Posterior vena cava (tissue), 2 donors: ENCODE measurements at regions not wholly inside any gene's neighbourhood (a gene's known extent, or its start where the extent isn't known, plus 50 kb on each side); places are given as distances from the start of the nearest gene placed in this dataset.
"Not testable (repeated sequence)": the region's sequence is repeated elsewhere in the genome, so short reads cannot be mapped to it uniquely, and the experiment has no call there.

Source experiments
- DNase-seq: peaks from one replicate; pipeline ENCODE4 v3.0.0-alpha.2; 2020; ENCODE audit warnings: low spot score
- intact Hi-C, 2 donors: fragments of 100-400 bp; cut with DNase I; formaldehyde crosslinking; loops; one replicate each; pipeline versions ENCODE4 v1.14.1 to v1.14.2; 2022 to 2023
- donor health status: DM: yes; HTN: yes; CAD: no.
- donor health status: DM: yes; HTN: yes; CAD: no.

- no peak for DNase-seq
- intact Hi-C loops = no loop called here
Measured at GRCh38 chr2:147623328-147623727, 221.5 kb upstream of the ACVR2A start.

- intact Hi-C loops = no loop called here
- DNase-seq = no peak
Measured at GRCh38 chr2:147621656-147622197, 223.1 kb upstream of the ACVR2A start.

- no peak for DNase-seq
- intact Hi-C loops = no loop called here
Measured at GRCh38 chr2:147619808-147620207, 225.0 kb upstream of the ACVR2A start.

DNA sequence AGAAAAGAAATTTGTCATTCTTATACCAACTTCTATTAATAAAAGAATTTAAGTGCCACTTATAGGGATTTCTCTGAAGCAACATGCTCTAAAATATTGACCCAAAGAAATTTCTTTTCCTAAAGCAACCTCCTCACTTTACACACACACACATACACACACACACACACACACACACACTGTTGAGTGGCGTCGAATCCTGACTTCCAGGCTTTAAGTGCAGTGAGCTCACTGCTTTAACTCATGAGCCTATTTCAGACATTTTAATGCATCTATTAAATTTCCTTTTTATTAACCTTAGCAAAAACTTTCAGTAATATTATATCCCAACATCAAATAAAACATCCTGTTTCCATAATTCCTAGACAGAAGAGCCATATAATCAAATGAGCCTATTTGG lies 229.1 kb upstream of the ACVR2A start:
- no peak for DNase-seq
- intact Hi-C loops = no loop called here

DNA sequence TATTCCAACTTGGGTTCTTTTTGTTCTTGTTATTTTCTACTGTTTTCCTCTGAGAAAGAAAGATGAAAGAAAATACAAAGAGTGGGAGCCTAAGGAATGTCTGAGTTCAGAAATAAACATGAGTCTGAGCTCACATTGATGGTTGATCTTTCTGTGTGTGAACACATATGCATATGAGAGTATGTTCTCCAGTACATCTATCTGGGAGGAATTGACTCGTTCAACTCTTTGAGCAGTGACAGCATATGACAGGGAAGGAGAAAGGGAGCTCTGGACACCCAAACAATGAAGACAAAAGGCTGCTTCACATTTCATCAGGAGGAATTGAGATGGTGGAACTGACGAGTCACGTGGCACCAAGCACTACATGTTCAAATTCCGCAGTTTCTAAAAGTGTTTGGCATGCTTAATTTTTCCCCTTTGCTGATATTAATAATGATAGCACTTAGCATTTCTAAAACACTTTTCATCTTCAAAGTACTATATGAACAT lies 229.8 kb upstream of the ACVR2A start:
- DNase-seq = no peak
- intact Hi-C loops = no loop called here

DNA sequence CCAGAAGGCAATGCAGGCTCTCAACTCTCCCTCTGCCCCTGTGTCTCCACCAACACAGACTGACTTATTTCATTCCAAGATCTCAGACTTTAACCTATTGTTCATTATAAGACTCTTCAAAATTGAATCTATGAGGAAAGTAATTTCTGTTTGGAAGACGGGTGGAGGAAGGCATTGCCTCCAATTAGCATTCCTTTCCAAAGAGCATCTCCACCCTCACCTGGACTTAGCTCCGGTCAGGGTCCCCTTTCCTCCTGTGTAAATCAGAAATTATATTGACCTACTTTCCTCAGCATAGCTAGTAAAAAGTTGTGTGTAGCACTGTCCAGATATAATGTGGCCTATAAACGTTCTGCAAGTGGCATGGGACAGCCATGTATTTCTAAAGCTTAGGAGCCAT lies 230.4 kb upstream of the ACVR2A start:
- intact Hi-C loops = no loop called here
- DNase-seq = no peak

GRCh38 chr2:147610496-147611040 lies 234.3 kb upstream of the ACVR2A start:
- intact Hi-C loops = no loop called here
- no peak for DNase-seq

- no peak for DNase-seq
- intact Hi-C loops = no loop called here
Measured at GRCh38 chr2:147609301-147609700, 235.5 kb upstream of the ACVR2A start.

DNA sequence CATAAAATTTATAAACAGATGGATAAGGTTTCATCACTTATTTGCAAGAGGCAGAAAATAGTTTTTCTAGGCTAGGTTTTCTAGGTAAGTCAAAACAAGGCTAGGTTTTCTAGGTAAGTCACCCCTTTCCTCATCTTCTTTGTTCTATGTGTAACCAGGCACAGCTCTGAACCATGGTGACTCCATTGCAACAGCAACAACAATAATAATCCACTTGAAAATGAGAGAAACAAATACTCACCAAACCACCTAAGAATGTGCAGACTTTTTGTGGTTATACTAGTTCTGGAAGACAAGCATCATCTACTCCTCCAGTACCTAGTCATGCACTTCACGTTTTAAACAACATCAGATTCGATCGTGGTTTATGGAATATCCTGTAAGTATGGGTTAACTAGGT lies 237.4 kb upstream of the ACVR2A start:
- DNase-seq = no peak
- intact Hi-C loops = no loop called here

DNA sequence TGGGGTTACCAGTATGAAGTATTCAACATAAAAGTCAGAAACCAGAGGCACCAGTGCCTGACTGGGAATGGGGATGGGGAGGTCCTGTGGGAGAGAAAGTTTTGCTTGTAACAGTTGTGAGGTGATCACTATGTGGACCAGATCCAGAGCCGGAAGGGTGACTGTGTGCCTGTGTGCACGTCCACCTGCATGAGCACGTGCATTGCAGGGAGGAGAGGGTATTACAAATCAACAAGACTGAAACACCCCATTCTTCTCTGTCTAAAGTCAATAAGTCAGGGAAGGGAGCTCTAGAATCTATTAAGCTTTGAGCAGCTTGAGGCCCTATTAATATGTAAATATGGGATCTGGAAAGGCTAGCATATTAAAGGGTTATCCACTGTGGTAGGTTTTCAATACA lies 241.0 kb upstream of the ACVR2A start:
- no peak for DNase-seq
- intact Hi-C loops = no loop called here

DNA sequence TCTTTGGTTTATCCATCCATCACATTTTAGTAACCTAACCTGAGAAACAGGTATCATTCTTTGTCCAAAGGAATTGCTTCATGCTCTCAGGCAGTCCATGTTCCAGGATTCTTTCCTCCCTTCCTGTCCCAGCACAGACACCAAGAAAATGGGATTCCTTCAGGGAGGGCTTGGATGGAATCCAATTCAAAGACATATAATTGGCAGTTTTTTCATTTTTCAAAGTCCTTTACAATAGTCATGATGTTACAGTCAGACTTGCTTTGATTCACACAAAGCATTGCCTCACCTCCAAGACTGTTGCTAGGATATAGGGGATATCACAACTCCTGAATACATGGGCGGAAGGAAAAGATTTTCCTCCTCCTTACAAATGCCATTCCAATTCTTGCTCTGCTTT lies 241.4 kb upstream of the ACVR2A start:
- DNase-seq = no peak
- intact Hi-C loops = no loop called here

- DNase-seq = no peak
- intact Hi-C loops = no loop called here
Measured at GRCh38 chr2:147600646-147601045, 244.2 kb upstream of the ACVR2A start.

GRCh38 chr2:147600223-147600622 lies 244.6 kb upstream of the ACVR2A start:
- intact Hi-C loops = no loop called here
- DNase-seq = no peak

GRCh38 chr2:147595200-147595599 lies 249.6 kb upstream of the ACVR2A start:
- peak; percentile 82 for DNase-seq
- intact Hi-C loops = no loop called here

- intact Hi-C loops = no loop called here
- no peak for DNase-seq
Measured at GRCh38 chr2:147594038-147594437, 250.8 kb upstream of the ACVR2A start.

DNA sequence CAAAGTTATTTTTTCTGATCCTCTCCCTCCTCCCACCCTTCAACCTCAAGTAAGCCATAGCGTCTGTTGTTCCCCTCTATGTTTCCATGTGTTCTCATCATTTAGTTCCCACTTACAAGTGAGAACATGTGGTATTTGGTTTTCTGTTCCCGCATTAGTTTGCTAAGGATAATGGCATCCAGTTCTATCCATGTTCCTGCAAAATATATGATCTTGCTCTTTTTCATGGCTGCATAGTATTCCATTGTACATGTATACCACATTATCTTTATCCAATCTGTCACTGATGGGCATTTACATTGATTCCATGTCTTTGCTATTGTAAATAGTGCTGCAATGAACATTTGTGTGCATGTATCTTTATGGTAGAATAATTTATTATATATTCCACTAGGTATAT lies 252.0 kb upstream of the ACVR2A start:
- intact Hi-C loops, DNase-seq: not testable (repeated sequence)

- intact Hi-C loops = no loop called here
- no peak for DNase-seq
Measured at GRCh38 chr2:147589127-147589526, 255.7 kb upstream of the ACVR2A start.

DNA sequence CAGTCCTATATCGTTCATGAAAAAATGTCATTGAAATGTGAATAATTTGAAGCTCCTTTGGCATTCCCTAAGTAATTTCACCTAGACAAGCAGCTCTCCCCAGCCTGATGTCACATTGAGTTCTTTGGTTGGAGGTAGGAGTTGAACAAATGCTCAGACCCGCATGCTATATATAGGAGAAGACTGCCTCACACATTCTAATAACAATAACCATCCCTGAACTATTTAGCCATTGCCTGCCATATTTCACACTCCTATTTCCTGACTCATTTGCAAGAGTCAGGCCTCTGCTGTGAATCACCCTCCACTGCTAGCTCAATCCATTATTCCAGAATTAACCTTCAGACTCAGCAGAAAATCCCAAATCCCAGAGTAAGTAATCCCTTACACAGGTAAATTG lies 256.6 kb upstream of the ACVR2A start:
- no peak for DNase-seq
- intact Hi-C loops = no loop called here

DNA sequence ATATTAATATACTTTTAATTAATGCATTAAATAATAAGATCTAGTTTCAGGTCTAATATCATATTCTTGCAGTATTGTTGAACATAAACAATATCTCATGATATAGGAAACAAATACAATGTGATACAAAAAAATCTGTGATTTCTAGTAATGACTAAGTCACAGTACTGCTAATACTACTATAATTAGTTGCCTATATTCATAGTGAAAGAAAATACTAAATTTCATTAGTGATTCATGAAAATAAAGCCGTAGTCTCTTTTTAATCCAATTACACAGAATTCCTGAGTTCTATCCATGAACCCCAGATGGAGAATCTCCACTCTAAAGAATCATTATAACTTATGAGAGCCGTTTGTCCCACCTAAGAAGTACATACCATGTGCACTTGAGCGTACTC lies 266.3 kb upstream of the ACVR2A start:
- DNase-seq = no peak
- intact Hi-C loops = loop anchor here in 1 of 2 donors (5.0 kb wide), 1 partner anchor 1374 kb away; no protein-coding TSS in a partner anchor

GRCh38 chr2:147577998-147578380 lies 266.8 kb upstream of the ACVR2A start:
- intact Hi-C loops = loop anchor here in 1 of 2 donors (5.0 kb wide), 1 partner anchor 1374 kb away; no protein-coding TSS in a partner anchor
- no peak for DNase-seq

DNA sequence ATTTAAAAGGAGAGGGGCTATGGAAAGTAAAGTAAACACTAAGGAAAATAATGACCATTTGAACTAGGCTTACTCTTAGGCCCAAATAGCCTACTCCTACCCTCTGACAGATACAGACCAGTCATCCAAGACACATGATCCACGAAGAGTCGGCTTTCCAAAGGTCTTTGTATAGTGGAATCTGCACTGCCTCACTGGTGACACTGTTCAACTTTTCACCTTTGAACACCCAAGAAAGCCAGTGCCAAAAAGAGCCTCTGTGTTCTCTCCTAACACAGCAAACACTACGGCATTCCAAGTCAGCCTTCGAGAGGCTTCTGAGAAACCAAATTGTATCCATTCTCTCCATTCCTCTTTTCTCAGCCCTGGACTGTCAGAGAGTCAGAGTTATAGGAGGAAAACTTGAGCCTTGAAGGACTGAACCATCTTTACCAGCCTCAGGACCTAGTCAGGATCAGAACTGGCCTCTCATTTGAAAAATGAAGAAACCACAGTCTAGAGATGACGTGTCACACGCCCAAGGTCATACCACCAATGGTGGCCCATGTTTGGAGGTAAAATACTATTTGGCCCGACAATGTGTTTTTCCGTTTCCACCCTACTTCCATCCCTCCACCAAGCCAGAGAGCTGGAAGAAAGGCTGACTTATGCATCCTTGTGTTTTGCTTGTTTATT lies 267.4 kb upstream of the ACVR2A start:
- intact Hi-C loops = loop anchor here in 1 of 2 donors (5.0 kb wide), 1 partner anchor 1375 kb away; no protein-coding TSS in a partner anchor

More for the DNA sequence above, 267.4 kb upstream of the ACVR2A start:
- no peak for DNase-seq
